ENCODE measurements at regions not wholly inside any gene's neighbourhood (a gene's known extent, or its start where the extent isn't known, plus 50 kb on each side); places are given as distances from the start of the nearest gene placed in this dataset.
A peak's percentile ranks its signal among the peaks of the same experiment; 100 is the strongest.

GRCh38 chr5:108696951-108697715 is 50.6 kb upstream of the FER start:
- H3K4me3 Mint-ChIP-seq: no peak overlapping the region
- H3K36me3 Mint-ChIP-seq: no peaks in the 10 kb centered on the region
- no peaks in the 10 kb centered on the region for H3K36me3 ChIP-seq
- no peak overlapping the region for H3K27ac Mint-ChIP-seq
- H3K4me1 Mint-ChIP-seq: peaks cover 2% of the 10 kb centered on the region
- H3K27me3 Mint-ChIP-seq (ENCODE audit: insufficient read depth, low read depth): peaks cover 2% of the 10 kb centered on the region
- no peaks in the 10 kb centered on the region for H3K9me3 Mint-ChIP-seq
- H3K27me3 ChIP-seq: no peaks in the 10 kb centered on the region
- peak overlapping the region; percentile 38 for H2AFZ ChIP-seq (replicated peaks)
- H3F3A ChIP-seq (ENCODE audit: low read depth): no peaks in the 10 kb centered on the region
- no peak for DNase-seq (ENCODE audit: low spot score)
- H4K20me1 ChIP-seq (ENCODE audit: low read depth): no peaks in the 10 kb centered on the region
- TF ChIP-seq EZH2 (IDR thresholded peaks at IDR 0.05) (no peak), EZH2phosphoT487 (IDR thresholded peaks at IDR 0.05) (no peak), CTCF (IDR thresholded peaks at IDR 0.05) (no peak)
- no peak overlapping the region for H3K4me3 ChIP-seq
- no peaks in the 10 kb centered on the region for H3K9me3 ChIP-seq (ENCODE audit: low read depth)
- no peak overlapping the region for H3K9ac ChIP-seq
- no peaks in the 10 kb centered on the region for H3K4me1 ChIP-seq
- no peak overlapping the region for H3K27ac ChIP-seq
- H3K79me2 ChIP-seq (ENCODE audit: low read depth): no peaks in the 10 kb centered on the region
- H3K4me2 ChIP-seq: no peak overlapping the region

- H3K27ac Mint-ChIP-seq: no peak overlapping the region
- Histone ChIP-seq H3K4me1 (no peaks in the 10 kb centered on the region), H2AFZ (replicated peaks) (no peak overlapping the region), H3K9me3 (ENCODE audit: low read depth) (no peaks in the 10 kb centered on the region), H3F3A (ENCODE audit: low read depth) (no peaks in the 10 kb centered on the region), H3K4me3 (no peak overlapping the region), H3K27ac (no peak overlapping the region), H3K4me2 (no peak overlapping the region), H3K9ac (no peak overlapping the region), H3K36me3 (no peaks in the 10 kb centered on the region), H4K20me1 (ENCODE audit: low read depth) (no peaks in the 10 kb centered on the region), H3K79me2 (ENCODE audit: low read depth) (no peaks in the 10 kb centered on the region), H3K27me3 (no peaks in the 10 kb centered on the region)
- TF ChIP-seq CTCF (IDR thresholded peaks at IDR 0.05): no peak
- TF ChIP-seq EZH2phosphoT487 (IDR thresholded peaks at IDR 0.05): no peak
- no peak for DNase-seq (ENCODE audit: low spot score)
- H3K4me3 Mint-ChIP-seq: no peak overlapping the region
- no peaks in the 10 kb centered on the region for H3K27me3 Mint-ChIP-seq (ENCODE audit: insufficient read depth, low read depth)
- H3K4me1 Mint-ChIP-seq: peaks cover 2% of the 10 kb centered on the region
- no peaks in the 10 kb centered on the region for H3K36me3 Mint-ChIP-seq
- H3K9me3 Mint-ChIP-seq: no peaks in the 10 kb centered on the region
These were observed 51.3 kb upstream of the FER start for GRCh38 chr5:108696407-108696806.

GRCh38 chr5:108688485-108688884 is 59.2 kb upstream of the FER start:
- Mint-ChIP-seq H3K27ac (no peak overlapping the region), H3K4me3 (no peak overlapping the region), H3K36me3 (no peaks in the 10 kb centered on the region), H3K9me3 (no peaks in the 10 kb centered on the region), H3K27me3 (ENCODE audit: insufficient read depth, low read depth) (no peaks in the 10 kb centered on the region), H3K4me1 (peaks cover 15% of the 10 kb centered on the region)
- H3K27ac ChIP-seq: no peak overlapping the region
- H4K20me1 ChIP-seq (ENCODE audit: low read depth): no peaks in the 10 kb centered on the region
- no peak overlapping the region for H2AFZ ChIP-seq (replicated peaks)
- H3K27me3 ChIP-seq: no peaks in the 10 kb centered on the region
- DNase-seq (ENCODE audit: low spot score): no peak
- no peak overlapping the region for H3K4me3 ChIP-seq
- TF ChIP-seq EZH2phosphoT487 (IDR thresholded peaks at IDR 0.05) (no peak), EZH2 (IDR thresholded peaks at IDR 0.05) (no peak), CTCF (IDR thresholded peaks at IDR 0.05) (no peak)
- H3K9me3 ChIP-seq (ENCODE audit: low read depth): no peaks in the 10 kb centered on the region
- no peaks in the 10 kb centered on the region for H3K79me2 ChIP-seq (ENCODE audit: low read depth)
- H3K9ac ChIP-seq: no peak overlapping the region
- no peaks in the 10 kb centered on the region for H3K36me3 ChIP-seq
- H3F3A ChIP-seq (ENCODE audit: low read depth): peaks cover 5% of the 10 kb centered on the region
- H3K4me2 ChIP-seq: no peak overlapping the region
- peaks cover 11% of the 10 kb centered on the region for H3K4me1 ChIP-seq

Measured in neural progenitor cell (in vitro differentiated cells).